GM23248 (cell line): ENCODE measurements at regions not wholly inside any gene's neighbourhood (a gene's known extent, or its start where the extent isn't known, plus 50 kb on each side); places are given as distances from the start of the nearest gene placed in this dataset.

ENCODE experiments used
- EZH2 ChIP-seq: fragments of 200-600 bp; sonication (generic); IDR thresholded peaks from 2 replicates; pipeline ENCODE4 v1.6.1; 2018; ENCODE audit warnings: antibody characterized with exemption, mild to moderate bottlenecking; ENCODE audit not compliant: insufficient read depth, poor library complexity, severe bottlenecking
- EZH2phosphoT487 ChIP-seq: fragments of 200-600 bp; sonication (generic); IDR thresholded peaks from 2 replicates; pipeline ENCODE4 v1.6.1; 2018; ENCODE audit warnings: antibody characterized with exemption, moderate library complexity, mild to moderate bottlenecking, low read depth; ENCODE audit not compliant: insufficient read depth

- TF ChIP-seq EZH2 (no peak), EZH2phosphoT487 (no peak)
Observed at GRCh38 chr10:14468023-14468441, 137.3 kb upstream of the FRMD4A start.
